MM.1S (cell line): ENCODE measurements at regions not wholly inside any gene's neighbourhood (a gene's known extent, or its start where the extent isn't known, plus 50 kb on each side); places are given as distances from the start of the nearest gene placed in this dataset.

ENCODE experiments used
- DNase-seq: peaks from one replicate; pipeline ENCODE4 v3.0.0-alpha.2; 2015
- H2AFZ ChIP-seq: fragments of 300-600 bp; sonication (generic); 2 replicates; pipeline ENCODE4 v1.6.0; 2016; ENCODE audit warnings: antibody characterized with exemption, low read length
- H3F3A ChIP-seq: fragments of 300-600 bp; sonication (generic); 2 replicates; pipeline ENCODE4 v1.6.1; 2016; ENCODE audit warnings: mild to moderate bottlenecking, antibody characterized with exemption, low read length, moderate library complexity, mixed read lengths; ENCODE audit not compliant: insufficient read depth
- H3K27ac ChIP-seq: fragments of 300-600 bp; sonication (generic); 2 replicates; pipeline ENCODE4 v1.5.1; 2016; ENCODE audit warnings: mild to moderate bottlenecking, low read length
- H3K27me3 ChIP-seq: fragments of 300-600 bp; sonication (generic); replicated peaks from 2 replicates; pipeline ENCODE4 v1.6.0; 2016; ENCODE audit warnings: low read length; ENCODE audit not compliant: insufficient read depth
- H3K36me3 ChIP-seq: fragments of 300-600 bp; sonication (generic); replicated peaks from 2 replicates; pipeline ENCODE4 v1.6.1; 2016; ENCODE audit warnings: mild to moderate bottlenecking, low read length, mixed read lengths; ENCODE audit not compliant: insufficient read depth
- H3K4me1 ChIP-seq: fragments of 300-600 bp; sonication (generic); 2 replicates; pipeline ENCODE4 v1.6.1; 2016; ENCODE audit warnings: low read length, mixed read lengths
- H3K4me2 ChIP-seq: fragments of 300-600 bp; sonication (generic); 2 replicates; pipeline ENCODE4 v1.6.0; 2016; ENCODE audit warnings: low read depth, low read length
- H3K4me3 ChIP-seq: fragments of 300-600 bp; sonication (generic); 2 replicates; pipeline ENCODE4 v1.5.1; 2016; ENCODE audit warnings: low read length, mixed read lengths
- H3K79me2 ChIP-seq: fragments of 300-600 bp; sonication (generic); 2 replicates; pipeline ENCODE4 v1.6.1; 2016; ENCODE audit warnings: mixed run types, low read length, mixed read lengths
- H3K9ac ChIP-seq: fragments of 300-600 bp; sonication (generic); 2 replicates; pipeline ENCODE4 v1.6.1; 2016; ENCODE audit warnings: low read length, mixed read lengths
- H3K9me2 ChIP-seq: fragments of 300-600 bp; sonication (generic); replicated peaks from 2 replicates; pipeline ENCODE4 v1.6.1; 2016; ENCODE audit warnings: mild to moderate bottlenecking, low read length, mixed read lengths; ENCODE audit not compliant: insufficient read depth
- H3K9me3 ChIP-seq: fragments of 300-600 bp; sonication (generic); replicated peaks from 2 replicates; pipeline ENCODE4 v1.6.1; 2016; ENCODE audit warnings: mild to moderate bottlenecking, low read length, mixed read lengths; ENCODE audit not compliant: insufficient read depth
- H4K20me1 ChIP-seq: fragments of 300-600 bp; sonication (generic); 2 replicates; pipeline ENCODE4 v1.6.1; 2016; ENCODE audit warnings: mild to moderate bottlenecking, low read length, moderate library complexity, mixed read lengths; ENCODE audit not compliant: insufficient read depth
- CTCF ChIP-seq: fragments of 300-600 bp; sonication (generic); IDR thresholded peaks from 2 replicates; pipeline ENCODE4 v1.5.1; 2016; ENCODE audit warnings: antibody characterized with exemption, low read length, mixed read lengths
- EZH2 ChIP-seq: fragments of 300-600 bp; sonication (generic); optimal IDR thresholded peaks from 2 replicates; pipeline ENCODE3; 2017; ENCODE audit warnings: low read depth, mild to moderate bottlenecking, antibody characterized with exemption, low read length, mixed read lengths
- EZH2phosphoT487 ChIP-seq: fragments of 300-600 bp; sonication (generic); IDR thresholded peaks from 2 replicates; pipeline ENCODE4 v1.6.1; 2018; ENCODE audit warnings: antibody characterized with exemption, low read length

- Histone ChIP-seq H3K9me3 (no peaks in the 10 kb centered on the region), H3K27me3 (no peaks in the 10 kb centered on the region), H3K27ac (no peak overlapping the region), H3K4me2 (no peak overlapping the region), H3K79me2 (no peaks in the 10 kb centered on the region), H3K4me3 (no peak overlapping the region), H3K9ac (no peak overlapping the region), H3F3A (no peaks in the 10 kb centered on the region), H2AFZ (no peak overlapping the region), H3K36me3 (no peaks in the 10 kb centered on the region), H3K4me1 (no peaks in the 10 kb centered on the region), H4K20me1 (no peaks in the 10 kb centered on the region), H3K9me2 (no peaks in the 10 kb centered on the region)
- no peak for DNase-seq
- TF ChIP-seq EZH2, result no peak
- TF ChIP-seq EZH2phosphoT487, result no peak
- no peak for TF ChIP-seq CTCF
These were observed 252.9 kb upstream of the CBLB start for GRCh38 chr3:106121491-106122289.

- Histone ChIP-seq H3K9ac (no peak overlapping the region), H3K4me3 (no peak overlapping the region), H3K9me2 (no peaks in the 10 kb centered on the region), H3F3A (no peaks in the 10 kb centered on the region), H3K36me3 (no peaks in the 10 kb centered on the region), H3K4me2 (no peak overlapping the region), H2AFZ (no peak overlapping the region), H3K9me3 (no peaks in the 10 kb centered on the region), H3K79me2 (no peaks in the 10 kb centered on the region), H3K27me3 (no peaks in the 10 kb centered on the region), H3K4me1 (no peaks in the 10 kb centered on the region), H3K27ac (no peak overlapping the region), H4K20me1 (no peaks in the 10 kb centered on the region)
- DNase-seq, result no peak
- no peak for TF ChIP-seq CTCF
- no peak for TF ChIP-seq EZH2phosphoT487
These were observed 256.0 kb upstream of the CBLB start for GRCh38 chr3:106124818-106125217.

- no peak overlapping the region for H3K4me3 ChIP-seq
- H3K27ac ChIP-seq, result no peak overlapping the region
- no peaks in the 10 kb centered on the region for H4K20me1 ChIP-seq
- H3K4me2 ChIP-seq, result no peak overlapping the region
- H3K27me3 ChIP-seq, result no peaks in the 10 kb centered on the region
- no peak for DNase-seq
- no peaks in the 10 kb centered on the region for H3K79me2 ChIP-seq
- H3K9me2 ChIP-seq, result no peaks in the 10 kb centered on the region
- H3F3A ChIP-seq, result no peaks in the 10 kb centered on the region
- no peak overlapping the region for H2AFZ ChIP-seq
- no peak overlapping the region for H3K9ac ChIP-seq
- H3K9me3 ChIP-seq, result no peaks in the 10 kb centered on the region
- no peaks in the 10 kb centered on the region for H3K36me3 ChIP-seq
- no peaks in the 10 kb centered on the region for H3K4me1 ChIP-seq
- TF ChIP-seq EZH2 (no peak), CTCF (no peak), EZH2phosphoT487 (no peak)
These were observed 256.5 kb upstream of the CBLB start for GRCh38 chr3:106125321-106125720.
